GM12875 (cell line): ENCODE measurements at regions not wholly inside any gene's neighbourhood (a gene's known extent, or its start where the extent isn't known, plus 50 kb on each side); places are given as distances from the start of the nearest gene placed in this dataset.
"Not testable (repeated sequence)": the region's sequence is repeated elsewhere in the genome, so short reads cannot be mapped to it uniquely, and the experiment has no call there.

Experiments
- H3K4me3 ChIP-seq: one replicate; pipeline ENCODE4 v1.5.1; 2011; ENCODE audit warnings: low read depth, low read length, control low read depth
- TF ChIP-seq, protein P1 (sequence below): IDR thresholded peaks from 2 replicates; pipeline ENCODE4 v1.5.1; 2011; ENCODE audit warnings: low read depth, mild to moderate bottlenecking, control low read depth, inconsistent platforms, low read length, moderate library complexity, borderline replicate concordance; ENCODE audit not compliant: insufficient read depth

DNA sequence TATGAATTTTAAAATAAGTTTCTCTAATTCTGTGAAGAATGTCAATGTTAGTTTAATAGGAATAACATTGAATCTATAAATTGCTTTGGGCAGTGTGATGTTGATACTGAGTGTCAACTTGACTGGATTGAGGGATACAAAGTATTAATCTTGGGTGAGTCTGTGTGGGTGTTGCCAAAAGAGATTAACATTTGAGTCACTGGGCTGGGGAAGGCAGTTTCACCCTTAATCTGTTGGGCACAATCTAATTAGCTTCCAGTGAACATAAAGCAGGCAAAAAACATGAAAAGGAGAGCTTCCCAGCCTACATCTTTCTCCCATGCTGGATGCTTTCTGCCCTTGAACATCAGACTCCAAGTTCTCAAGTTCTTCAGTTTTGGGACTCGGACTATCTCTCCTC, 832.0 kb upstream of the ARRDC3 start:
- TF ChIP-seq, protein P1, sequence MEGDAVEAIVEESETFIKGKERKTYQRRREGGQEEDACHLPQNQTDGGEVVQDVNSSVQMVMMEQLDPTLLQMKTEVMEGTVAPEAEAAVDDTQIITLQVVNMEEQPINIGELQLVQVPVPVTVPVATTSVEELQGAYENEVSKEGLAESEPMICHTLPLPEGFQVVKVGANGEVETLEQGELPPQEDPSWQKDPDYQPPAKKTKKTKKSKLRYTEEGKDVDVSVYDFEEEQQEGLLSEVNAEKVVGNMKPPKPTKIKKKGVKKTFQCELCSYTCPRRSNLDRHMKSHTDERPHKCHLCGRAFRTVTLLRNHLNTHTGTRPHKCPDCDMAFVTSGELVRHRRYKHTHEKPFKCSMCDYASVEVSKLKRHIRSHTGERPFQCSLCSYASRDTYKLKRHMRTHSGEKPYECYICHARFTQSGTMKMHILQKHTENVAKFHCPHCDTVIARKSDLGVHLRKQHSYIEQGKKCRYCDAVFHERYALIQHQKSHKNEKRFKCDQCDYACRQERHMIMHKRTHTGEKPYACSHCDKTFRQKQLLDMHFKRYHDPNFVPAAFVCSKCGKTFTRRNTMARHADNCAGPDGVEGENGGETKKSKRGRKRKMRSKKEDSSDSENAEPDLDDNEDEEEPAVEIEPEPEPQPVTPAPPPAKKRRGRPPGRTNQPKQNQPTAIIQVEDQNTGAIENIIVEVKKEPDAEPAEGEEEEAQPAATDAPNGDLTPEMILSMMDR, result no peak

DNA sequence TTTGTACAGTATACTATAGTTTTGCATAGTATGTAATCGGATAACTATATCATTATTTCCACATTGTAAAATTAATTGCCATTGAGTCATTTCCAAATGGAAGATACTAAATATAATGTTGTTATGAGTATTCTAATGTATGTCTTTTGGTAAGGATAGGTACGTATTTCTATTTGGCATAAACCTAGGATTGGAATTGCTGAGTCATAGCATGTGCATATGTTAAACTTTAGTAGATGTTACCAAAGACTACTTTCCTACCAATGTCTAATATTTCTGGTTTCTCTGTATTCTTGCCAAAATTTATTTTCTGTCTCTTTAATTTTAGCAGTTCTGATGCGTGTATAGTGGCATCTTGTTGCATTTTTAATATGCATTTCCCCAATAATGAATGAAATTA, 825.1 kb upstream of the ARRDC3 start:
- TF ChIP-seq, protein P1, result no peak
- H3K4me3 ChIP-seq, result no peak overlapping the region

More for the DNA sequence above, 832.0 kb upstream of the ARRDC3 start:
- H3K4me3 ChIP-seq, result no peak overlapping the region

DNA sequence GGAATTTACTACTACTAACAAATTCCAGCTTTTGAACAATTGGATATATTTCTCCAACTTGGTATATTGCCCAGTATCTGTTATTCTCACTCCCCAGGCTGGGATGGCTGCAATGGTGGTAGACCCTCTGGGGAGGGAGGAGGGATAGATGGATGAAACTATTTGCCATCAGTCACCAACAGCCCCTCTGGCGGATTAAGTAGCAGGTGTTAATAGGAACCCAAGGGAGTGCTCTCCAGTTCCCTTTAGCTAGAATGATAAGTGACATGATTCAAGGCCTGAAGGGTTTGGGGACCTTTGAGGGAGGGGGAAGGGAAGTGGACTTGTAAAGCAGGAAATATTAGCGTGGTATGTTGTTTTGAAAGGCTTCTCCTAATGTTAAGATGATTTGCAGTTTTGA, 824.0 kb upstream of the ARRDC3 start:
- H3K4me3 ChIP-seq, result no peak overlapping the region
- TF ChIP-seq, protein P1, result no peak

DNA sequence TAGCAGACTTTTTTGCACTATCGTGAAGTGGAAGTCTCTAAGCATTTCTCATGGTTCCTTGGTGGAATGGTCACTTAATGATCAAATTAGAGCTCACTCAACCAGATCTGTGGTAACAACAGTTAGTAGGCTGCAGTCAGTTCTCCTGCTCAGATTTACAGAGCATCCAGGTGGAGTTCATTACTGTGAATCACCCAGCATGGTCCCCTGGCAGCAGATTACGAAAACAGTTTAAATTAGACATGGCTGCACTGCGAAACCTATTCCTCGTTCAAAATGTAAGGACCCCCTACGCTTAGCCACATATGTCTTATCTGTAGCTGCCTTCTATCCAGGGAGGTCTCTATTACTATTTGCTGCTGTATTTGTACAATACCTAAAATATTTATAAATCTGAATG, 823.6 kb upstream of the ARRDC3 start:
- TF ChIP-seq, protein P1, result no peak
- H3K4me3 ChIP-seq, result no peak overlapping the region

DNA sequence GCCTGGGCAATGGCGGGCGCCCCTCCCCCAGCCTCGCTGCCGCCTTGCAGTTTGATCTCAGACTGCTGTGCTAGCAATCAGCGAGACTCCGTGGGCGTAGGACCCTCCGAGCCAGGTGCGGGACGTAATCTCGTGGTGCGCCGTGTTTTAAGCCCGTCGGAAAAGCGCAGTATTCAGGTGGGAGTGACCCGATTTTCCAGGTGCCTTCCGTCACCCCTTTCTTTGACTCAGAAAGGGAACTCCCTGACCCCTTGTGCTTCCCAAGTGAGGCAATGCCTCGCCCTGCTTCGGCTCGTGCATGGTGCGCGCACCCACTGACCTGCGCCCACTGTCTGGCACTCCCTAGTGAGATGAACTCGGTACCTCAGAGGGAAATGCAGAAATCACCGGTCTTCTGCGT, 815.9 kb upstream of the ARRDC3 start:
- not testable (repeated sequence) for H3K4me3 ChIP-seq

DNA sequence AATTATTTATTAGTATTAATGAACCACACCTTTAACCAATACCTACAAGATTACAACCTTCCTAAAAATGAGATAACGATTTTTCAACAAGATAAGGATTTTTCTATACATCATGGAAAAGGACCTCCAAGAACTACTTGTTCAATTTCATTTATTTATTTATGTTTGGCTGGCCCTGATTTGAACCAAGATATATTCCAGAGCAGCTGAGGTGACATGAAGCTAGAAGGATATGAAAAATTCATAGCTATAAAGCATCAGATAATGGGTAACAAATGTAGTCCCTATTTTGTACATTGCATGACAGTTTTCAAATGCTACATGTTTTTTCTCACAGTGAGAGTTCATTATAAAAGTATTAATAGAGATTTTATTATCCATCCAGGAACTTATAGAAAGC, 798.5 kb upstream of the ARRDC3 start:
- TF ChIP-seq, protein P1, result no peak
- no peak overlapping the region for H3K4me3 ChIP-seq

DNA sequence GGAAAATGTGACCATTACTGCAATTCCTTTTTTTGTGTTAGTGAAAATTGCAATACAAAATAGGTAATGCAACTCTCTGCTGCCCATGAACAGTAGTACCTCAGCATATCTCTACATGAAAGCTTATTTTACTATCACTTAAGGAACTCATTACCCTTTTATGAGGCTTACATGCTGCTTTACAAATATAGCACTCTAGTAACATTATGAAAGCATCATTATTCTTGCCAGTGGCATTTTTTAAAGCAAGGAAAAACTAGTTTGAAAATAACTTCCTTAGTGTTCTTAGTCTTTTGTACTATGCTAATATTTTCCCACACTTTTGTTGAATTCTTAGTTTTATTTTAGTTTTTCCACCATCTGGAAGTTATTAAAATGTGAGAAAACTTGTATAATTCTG, 797.3 kb upstream of the ARRDC3 start:
- TF ChIP-seq, protein P1, result no peak
- H3K4me3 ChIP-seq, result no peak overlapping the region

DNA sequence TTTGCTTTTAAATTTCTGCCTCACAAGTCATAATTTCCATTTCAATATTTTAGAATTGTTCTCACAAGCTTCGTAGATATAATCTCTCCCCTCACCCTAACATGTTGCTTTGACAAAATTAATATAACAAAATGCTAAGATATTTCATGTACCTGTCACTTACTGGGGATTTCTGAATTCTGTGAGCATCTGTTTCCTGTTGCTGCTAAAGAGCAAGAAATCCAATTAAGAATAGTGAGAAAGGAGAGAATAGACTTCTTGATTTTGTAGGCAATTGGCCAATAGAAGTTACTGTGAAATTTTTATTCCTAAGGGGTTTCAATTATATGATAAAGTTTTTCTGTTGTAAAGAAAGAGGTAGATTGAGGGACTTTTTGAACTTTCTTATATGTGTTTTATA, 796.5 kb upstream of the ARRDC3 start:
- H3K4me3 ChIP-seq, result no peak overlapping the region
- TF ChIP-seq, protein P1, result no peak
